ENCODE measurements at regions not wholly inside any gene's neighbourhood (a gene's known extent, or its start where the extent isn't known, plus 50 kb on each side); places are given as distances from the start of the nearest gene placed in this dataset.
A peak's percentile ranks its signal among the peaks of the same experiment; 100 is the strongest.

DNA sequence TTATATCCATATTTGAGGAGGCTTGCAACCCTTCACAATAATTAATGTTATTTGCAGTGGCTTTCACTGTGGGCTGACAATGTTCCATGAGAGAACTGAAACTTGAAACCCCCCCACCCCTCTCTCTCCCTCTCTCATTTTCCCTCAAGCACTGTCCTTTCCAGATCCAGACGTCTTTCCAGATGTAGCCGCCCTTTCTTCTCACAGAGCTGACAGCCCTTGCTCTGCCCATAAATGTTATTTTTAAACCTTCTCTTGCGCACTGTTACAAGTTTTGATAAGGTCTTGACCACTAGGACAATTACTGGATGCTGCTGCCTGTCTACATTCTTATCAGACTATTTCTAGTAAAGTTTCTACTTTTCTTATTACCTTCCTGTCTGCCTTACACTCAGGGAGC is 91.4 kb upstream of the LINC00305 start:
- DNase-seq = no peak
- Mint-ChIP-seq H3K9me3 (no peaks in the 10 kb centered on the region), H3K36me3 (ENCODE audit: low read depth) (no peaks in the 10 kb centered on the region), H3K4me1 (ENCODE audit: low read depth) (no peaks in the 10 kb centered on the region), H3K27ac (no peak overlapping the region), H3K4me3 (no peak overlapping the region), H3K27me3 (no peaks in the 10 kb centered on the region)

DNA sequence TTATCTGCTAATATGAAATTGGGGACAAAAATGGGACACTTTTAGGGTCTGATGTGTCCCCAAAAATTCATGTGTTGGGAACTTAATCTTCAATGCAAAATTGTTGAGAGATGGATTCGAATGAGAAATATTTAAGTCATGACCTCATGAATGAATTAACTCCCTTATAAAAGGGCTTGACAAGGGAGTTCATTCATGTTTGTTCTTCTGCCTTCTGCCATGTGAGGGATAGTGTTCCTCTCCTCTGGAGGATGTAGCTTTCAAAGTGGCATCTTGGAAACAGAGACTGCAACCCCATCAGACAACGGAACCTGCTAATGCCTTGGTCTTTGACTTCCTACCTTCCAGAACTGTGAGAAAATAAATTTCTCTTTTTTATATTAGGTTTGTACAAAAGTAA is 89.2 kb upstream of the LINC00305 start:
- Mint-ChIP-seq H3K27ac (no peak overlapping the region), H3K36me3 (ENCODE audit: low read depth) (no peaks in the 10 kb centered on the region), H3K4me1 (ENCODE audit: low read depth) (no peaks in the 10 kb centered on the region), H3K4me3 (no peak overlapping the region), H3K9me3 (peaks cover 2% of the 10 kb centered on the region), H3K27me3 (no peaks in the 10 kb centered on the region)
- no peak for DNase-seq

DNA sequence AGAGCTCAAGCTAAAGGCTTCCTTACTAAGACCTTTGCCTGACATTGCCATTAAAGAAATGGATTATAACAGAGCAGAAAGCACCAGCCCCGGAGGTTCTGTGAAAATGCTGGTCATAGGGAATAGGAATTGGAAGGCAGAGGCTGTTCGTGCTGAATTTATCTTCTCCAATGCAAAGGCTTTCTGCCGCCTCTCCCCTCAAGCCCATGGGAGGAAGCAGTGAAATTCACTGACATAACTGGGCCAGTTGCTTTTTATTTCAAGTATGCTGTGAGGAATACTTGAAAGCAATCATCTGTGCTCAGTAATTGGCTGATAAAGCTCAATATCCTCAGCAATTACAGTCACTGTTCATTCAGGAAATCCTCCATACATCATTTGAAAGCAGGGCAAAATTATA is 85.4 kb upstream of the LINC00305 start:
- no peak for DNase-seq
- H3K9me3 Mint-ChIP-seq = peaks cover 2% of the 10 kb centered on the region

DNA sequence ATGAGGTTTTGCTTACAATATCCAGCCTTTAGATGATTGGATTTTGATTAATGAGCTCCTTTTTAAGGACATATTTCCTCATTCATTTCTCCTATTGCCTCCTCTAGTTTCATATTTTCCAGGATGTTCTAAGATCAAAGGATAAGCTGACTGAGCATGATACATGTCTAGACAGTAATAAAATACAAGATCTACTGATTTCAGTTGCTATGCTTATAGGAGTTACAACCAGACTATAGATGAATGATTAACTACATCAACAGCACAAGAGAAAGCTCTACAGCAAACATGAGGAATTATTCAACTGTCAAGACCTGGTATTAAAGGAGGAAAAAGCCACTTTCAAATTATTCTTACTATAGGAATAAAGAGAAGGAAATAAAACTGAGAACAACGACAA is 85.0 kb upstream of the LINC00305 start:
- H3K27me3 Mint-ChIP-seq = no peaks in the 10 kb centered on the region
- no peak for DNase-seq
- no peak overlapping the region for H3K4me3 Mint-ChIP-seq
- H3K9me3 Mint-ChIP-seq = peaks cover 2% of the 10 kb centered on the region
- H3K27ac Mint-ChIP-seq = no peak overlapping the region
- H3K4me1 Mint-ChIP-seq (ENCODE audit: low read depth) = no peaks in the 10 kb centered on the region
- H3K36me3 Mint-ChIP-seq (ENCODE audit: low read depth) = no peaks in the 10 kb centered on the region

More for the DNA sequence above, 85.4 kb upstream of the LINC00305 start:
- Mint-ChIP-seq H3K4me3 (no peak overlapping the region), H3K36me3 (ENCODE audit: low read depth) (no peaks in the 10 kb centered on the region), H3K4me1 (ENCODE audit: low read depth) (no peaks in the 10 kb centered on the region), H3K27me3 (no peaks in the 10 kb centered on the region), H3K27ac (no peak overlapping the region)

DNA sequence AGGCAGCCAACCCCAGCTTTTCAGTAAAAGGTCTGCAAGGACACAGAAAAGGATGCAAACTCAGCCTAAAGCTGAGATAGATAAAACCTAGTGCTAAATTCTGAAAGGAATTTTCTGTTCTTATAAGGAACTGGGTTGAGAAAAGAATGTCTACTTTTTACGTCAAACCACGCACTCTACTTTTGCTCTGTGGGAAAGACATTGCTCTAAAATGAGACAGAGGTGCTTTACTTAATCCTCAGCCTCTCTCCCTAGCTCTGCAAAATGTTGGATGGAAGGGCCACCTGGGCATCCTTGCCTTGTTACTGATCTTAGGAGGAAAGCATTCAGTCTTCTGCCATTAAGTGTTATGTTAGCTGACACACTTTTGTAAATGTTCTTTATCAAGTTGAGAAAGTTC is 72.1 kb upstream of the LINC00305 start:
- Mint-ChIP-seq H3K4me1 (ENCODE audit: low read depth) (no peaks in the 10 kb centered on the region), H3K9me3 (no peaks in the 10 kb centered on the region)

DNA sequence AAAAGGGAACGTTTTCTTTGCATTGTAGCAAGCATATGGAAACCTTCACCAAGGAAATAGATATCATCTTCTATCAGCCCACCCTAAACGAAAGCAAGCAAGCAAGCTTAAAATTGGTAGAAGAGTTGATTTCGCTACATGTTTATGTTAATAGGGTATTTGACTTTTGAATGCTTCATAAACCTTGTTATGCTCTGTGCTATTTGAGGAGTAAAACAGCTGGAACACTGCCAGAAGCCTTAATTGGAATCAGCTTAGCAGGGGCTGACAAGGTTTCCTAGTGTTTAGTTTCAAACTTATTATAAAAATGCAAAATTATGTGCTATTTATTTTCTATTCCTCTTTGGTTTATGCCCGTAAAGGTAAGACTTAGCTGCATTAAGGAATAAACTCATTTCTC is 70.6 kb upstream of the LINC00305 start:
- Mint-ChIP-seq H3K36me3 (ENCODE audit: low read depth) (no peaks in the 10 kb centered on the region), H3K27me3 (no peaks in the 10 kb centered on the region), H3K27ac (no peak overlapping the region), H3K9me3 (no peaks in the 10 kb centered on the region), H3K4me3 (no peak overlapping the region), H3K4me1 (ENCODE audit: low read depth) (no peaks in the 10 kb centered on the region)
- no peak for DNase-seq

More for the DNA sequence above, 72.1 kb upstream of the LINC00305 start:
- DNase-seq = no peak
- Mint-ChIP-seq H3K27me3 (no peaks in the 10 kb centered on the region), H3K36me3 (ENCODE audit: low read depth) (no peaks in the 10 kb centered on the region), H3K27ac (no peak overlapping the region), H3K4me3 (no peak overlapping the region)

DNA sequence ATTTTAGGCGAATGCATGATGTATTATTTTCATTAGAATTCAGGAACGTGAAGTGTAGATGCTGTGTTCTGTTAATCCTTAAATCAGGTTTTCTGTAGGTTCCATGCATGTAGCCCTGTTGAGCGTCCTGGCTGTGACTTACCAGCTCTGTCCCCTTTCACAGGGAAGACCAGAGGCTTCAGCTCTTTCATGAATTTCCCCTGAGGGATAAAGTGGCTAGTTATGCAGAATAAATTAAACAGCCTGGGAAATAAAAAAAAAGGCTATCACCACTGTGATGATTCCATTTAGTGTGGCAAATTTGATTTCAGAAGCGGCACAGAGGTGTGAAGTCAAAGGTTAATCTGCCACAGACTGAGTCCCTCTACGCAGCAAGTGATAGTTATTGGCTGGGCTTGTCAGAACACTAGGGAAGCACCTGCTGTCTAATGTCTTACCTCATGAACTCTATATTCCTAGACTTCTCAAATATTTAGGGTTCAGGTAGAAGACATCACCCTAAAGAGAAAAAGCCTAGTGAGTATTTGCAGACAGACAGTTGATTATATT is 61.6 kb upstream of the LINC00305 start:
- Mint-ChIP-seq H3K27me3 (no peaks in the 10 kb centered on the region), H3K4me1 (ENCODE audit: low read depth) (peaks cover 15% of the 10 kb centered on the region), H3K4me3 (no peak overlapping the region), H3K27ac (no peak overlapping the region), H3K9me3 (no peaks in the 10 kb centered on the region), H3K36me3 (ENCODE audit: low read depth) (no peaks in the 10 kb centered on the region)
- no peak for DNase-seq

DNA sequence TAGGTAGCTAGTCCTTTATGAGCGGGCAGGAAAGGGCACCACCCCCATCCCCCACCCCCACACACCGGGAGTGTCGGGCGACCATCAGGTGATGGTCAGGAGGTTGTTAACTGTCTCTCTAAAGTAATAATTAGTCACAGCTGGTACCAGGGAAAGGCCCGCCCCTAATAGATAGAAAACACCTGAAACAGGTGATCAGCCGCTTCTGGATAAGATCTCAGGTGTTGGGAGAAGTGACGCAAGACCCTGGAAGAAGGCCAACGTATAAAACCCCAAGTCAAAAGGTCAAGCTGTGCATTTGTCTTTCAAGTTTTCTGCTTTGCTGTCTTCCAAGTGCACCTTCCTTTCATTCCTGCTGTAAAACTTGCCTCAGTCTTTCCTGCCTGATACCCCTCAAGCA is 59.6 kb upstream of the LINC00305 start:
- Mint-ChIP-seq H3K9me3 (no peaks in the 10 kb centered on the region), H3K27ac (no peak overlapping the region), H3K36me3 (ENCODE audit: low read depth) (no peaks in the 10 kb centered on the region), H3K27me3 (no peaks in the 10 kb centered on the region), H3K4me1 (ENCODE audit: low read depth) (peaks cover 15% of the 10 kb centered on the region), H3K4me3 (no peak overlapping the region)
- DNase-seq = no peak

DNA sequence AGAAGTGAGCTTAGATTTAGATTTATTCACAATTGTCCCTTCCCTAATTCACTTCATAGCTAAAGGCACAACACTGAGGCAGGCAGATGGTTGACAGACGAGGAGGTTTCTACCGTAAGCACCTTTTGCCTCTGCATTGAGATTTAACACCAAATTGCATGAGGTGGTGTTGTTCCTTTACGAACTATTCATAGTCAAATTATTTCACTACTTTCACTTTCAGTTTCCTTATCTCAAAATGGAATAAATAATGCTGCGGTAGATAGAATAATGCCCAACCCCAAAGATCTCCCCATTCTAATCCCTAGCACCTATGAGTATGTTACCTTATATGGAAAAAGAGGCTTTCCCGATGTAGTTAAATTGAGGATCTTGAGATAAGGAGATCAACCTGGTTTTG is 58.9 kb upstream of the LINC00305 start:
- Mint-ChIP-seq H3K36me3 (ENCODE audit: low read depth) (no peaks in the 10 kb centered on the region), H3K27me3 (no peaks in the 10 kb centered on the region), H3K9me3 (no peaks in the 10 kb centered on the region), H3K4me3 (peak overlapping the region; percentile 30), H3K4me1 (ENCODE audit: low read depth) (peaks cover 16% of the 10 kb centered on the region), H3K27ac (no peak overlapping the region)
- DNase-seq = no peak

DNA sequence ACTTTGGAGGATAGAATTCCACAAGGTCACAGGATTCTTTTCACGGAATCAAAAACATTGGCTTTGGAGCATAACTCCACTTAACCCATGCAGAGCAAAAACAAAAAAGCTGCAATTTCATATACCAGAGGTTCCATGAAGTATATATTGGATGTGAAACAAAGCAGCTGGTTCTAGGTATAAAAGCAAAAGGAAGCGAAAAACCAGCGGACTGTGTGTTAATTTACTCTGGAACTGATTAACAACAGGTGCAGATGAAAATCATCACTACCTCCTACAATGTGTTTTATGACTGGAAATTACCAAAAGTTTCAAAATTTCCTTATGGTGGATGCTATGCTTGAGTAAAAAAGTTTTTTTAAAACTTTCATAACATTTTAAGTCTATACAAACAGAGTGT is 54.4 kb upstream of the LINC00305 start:
- no peaks in the 10 kb centered on the region for H3K9me3 Mint-ChIP-seq

DNA sequence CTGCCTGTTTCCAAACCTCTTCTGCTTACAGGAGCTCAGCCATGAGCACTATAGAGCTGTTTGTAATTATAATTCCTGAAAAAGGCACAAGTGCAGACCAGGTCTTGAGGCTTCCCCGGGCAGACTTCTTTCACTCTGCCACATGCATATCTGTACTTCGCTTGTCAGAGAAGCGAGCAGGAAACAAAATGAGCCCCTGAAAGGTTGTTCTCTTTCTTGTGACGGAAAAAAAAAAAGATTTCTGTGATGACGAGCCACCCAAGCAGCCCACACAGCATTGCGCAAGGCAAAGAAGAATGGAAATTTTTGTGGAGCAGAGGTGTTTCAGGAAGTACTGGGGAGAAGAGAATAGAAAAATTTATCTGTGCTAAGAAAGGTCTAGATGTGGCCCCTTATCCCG is 54.0 kb upstream of the LINC00305 start:
- H3K27me3 Mint-ChIP-seq = no peaks in the 10 kb centered on the region
- no peak overlapping the region for H3K27ac Mint-ChIP-seq
- H3K4me1 Mint-ChIP-seq (ENCODE audit: low read depth) = peaks cover 11% of the 10 kb centered on the region
- no peaks in the 10 kb centered on the region for H3K36me3 Mint-ChIP-seq (ENCODE audit: low read depth)
- no peaks in the 10 kb centered on the region for H3K9me3 Mint-ChIP-seq
- no peak overlapping the region for H3K4me3 Mint-ChIP-seq
- DNase-seq = no peak

More for the DNA sequence above, 54.4 kb upstream of the LINC00305 start:
- no peak overlapping the region for H3K27ac Mint-ChIP-seq
- H3K4me3 Mint-ChIP-seq = no peak overlapping the region
- no peak for DNase-seq
- H3K4me1 Mint-ChIP-seq (ENCODE audit: low read depth) = peaks cover 16% of the 10 kb centered on the region
- H3K36me3 Mint-ChIP-seq (ENCODE audit: low read depth) = no peaks in the 10 kb centered on the region
- no peaks in the 10 kb centered on the region for H3K27me3 Mint-ChIP-seq

DNA sequence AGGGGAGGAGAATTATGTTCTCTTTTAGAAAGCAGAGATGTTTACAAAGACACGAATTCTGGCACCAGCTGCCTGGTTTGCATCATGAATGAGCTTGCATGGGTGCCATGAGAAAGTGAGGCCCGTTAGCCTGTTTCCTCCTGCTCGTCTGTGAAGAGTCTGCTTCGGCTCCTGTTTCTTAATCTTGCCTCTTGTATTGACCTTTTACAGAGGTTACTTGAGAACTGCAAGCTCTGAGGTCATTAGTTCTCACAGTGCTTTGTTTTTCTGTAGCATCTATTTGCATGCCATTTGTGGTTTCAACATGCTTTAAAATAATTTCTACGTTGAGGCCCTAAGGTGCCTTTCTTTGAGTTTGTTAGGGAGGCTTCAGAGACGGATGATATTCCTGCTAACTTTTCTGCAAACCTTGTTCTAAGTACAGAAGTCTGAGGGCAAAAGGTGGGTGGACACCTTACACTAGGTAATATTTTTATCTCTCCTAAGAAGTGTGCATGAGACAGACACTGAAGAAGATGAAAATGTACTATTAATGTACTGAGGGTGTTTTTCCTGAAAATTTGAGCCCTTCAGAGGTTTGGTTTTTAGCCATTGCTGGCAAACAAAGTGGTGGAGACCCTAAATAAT is 53.4 kb upstream of the LINC00305 start:
- Mint-ChIP-seq H3K4me1 (ENCODE audit: low read depth) (peaks cover 7% of the 10 kb centered on the region), H3K36me3 (ENCODE audit: low read depth) (no peaks in the 10 kb centered on the region), H3K4me3 (no peak overlapping the region), H3K27ac (no peak overlapping the region), H3K27me3 (no peaks in the 10 kb centered on the region), H3K9me3 (no peaks in the 10 kb centered on the region)
- DNase-seq = no peak

DNA sequence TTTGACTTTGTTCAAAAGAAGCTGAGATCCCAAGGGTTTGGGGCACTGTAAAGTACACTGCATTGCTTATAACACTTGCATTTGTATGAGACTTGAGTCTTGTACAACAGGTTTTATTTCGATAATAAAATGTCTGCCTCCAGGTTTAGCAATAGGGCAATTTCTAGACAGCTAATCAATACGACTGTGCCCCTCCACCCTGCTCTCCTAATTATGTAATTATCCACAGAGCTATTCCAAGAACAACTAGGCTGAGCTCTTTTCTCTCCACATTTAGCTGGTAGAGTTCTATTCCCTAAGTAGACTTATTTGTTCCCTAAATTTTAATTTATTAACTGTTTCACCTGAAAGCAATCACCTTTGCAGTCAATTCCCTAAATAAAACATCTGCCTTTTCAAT is 52.9 kb upstream of the LINC00305 start:
- no peaks in the 10 kb centered on the region for H3K36me3 Mint-ChIP-seq (ENCODE audit: low read depth)
- no peak overlapping the region for H3K4me3 Mint-ChIP-seq
- DNase-seq = no peak
- no peaks in the 10 kb centered on the region for H3K27me3 Mint-ChIP-seq
- no peaks in the 10 kb centered on the region for H3K9me3 Mint-ChIP-seq
- H3K4me1 Mint-ChIP-seq (ENCODE audit: low read depth) = peaks cover 5% of the 10 kb centered on the region
- H3K27ac Mint-ChIP-seq = no peak overlapping the region

DNA sequence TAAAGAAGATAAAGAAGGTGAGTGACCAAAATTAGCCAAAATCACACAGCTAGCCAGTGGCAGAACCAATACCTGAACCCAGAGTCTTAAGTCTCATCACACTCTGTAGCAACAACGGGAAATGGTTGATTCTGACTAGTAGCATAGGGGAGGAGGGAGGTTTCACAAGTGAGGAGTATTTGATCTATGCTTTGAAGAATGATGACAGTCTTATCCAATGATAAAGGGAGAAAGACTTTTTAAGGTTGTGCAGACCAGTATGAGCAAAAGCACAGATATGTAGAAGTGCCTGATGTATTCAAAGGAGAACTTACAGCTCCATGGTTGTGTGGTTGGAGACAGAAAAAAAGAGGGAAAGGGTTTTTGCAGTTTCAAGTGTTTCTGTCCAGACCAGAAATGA is 50.7 kb upstream of the LINC00305 start:
- Mint-ChIP-seq H3K27me3 (no peaks in the 10 kb centered on the region), H3K4me1 (ENCODE audit: low read depth) (peaks cover 5% of the 10 kb centered on the region), H3K36me3 (ENCODE audit: low read depth) (no peaks in the 10 kb centered on the region), H3K4me3 (no peak overlapping the region), H3K9me3 (no peaks in the 10 kb centered on the region), H3K27ac (no peak overlapping the region)
- no peak for DNase-seq
